Esophagus squamous epithelium (tissue), 4 donors: ENCODE measurements at regions not wholly inside any gene's neighbourhood (a gene's known extent, or its start where the extent isn't known, plus 50 kb on each side); places are given as distances from the start of the nearest gene placed in this dataset.

Source experiments
- POLR2A ChIP-seq, 4 donors: fragments of 450-650 bp; IDR thresholded peaks; one replicate each; pipeline ENCODE4 v1.6.1; 2017; ENCODE audit warnings: antibody characterized with exemption in 4 of 4, mild to moderate bottlenecking in 4 of 4, moderate library complexity in 3 of 4
- TF ChIP-seq, protein P1 (sequence below), 6 experiments: fragments of 450-650 bp in 4 of 6; fragments of 200-600 bp in 2 of 6; sonication (generic) in 2 of 6; IDR thresholded peaks; one replicate each; pipeline ENCODE4 v1.5.1; 2016 to 2019; ENCODE audit warnings: antibody characterized with exemption in 6 of 6, mild to moderate bottlenecking in 4 of 6, moderate library complexity in 4 of 6

- TF ChIP-seq, protein P1, sequence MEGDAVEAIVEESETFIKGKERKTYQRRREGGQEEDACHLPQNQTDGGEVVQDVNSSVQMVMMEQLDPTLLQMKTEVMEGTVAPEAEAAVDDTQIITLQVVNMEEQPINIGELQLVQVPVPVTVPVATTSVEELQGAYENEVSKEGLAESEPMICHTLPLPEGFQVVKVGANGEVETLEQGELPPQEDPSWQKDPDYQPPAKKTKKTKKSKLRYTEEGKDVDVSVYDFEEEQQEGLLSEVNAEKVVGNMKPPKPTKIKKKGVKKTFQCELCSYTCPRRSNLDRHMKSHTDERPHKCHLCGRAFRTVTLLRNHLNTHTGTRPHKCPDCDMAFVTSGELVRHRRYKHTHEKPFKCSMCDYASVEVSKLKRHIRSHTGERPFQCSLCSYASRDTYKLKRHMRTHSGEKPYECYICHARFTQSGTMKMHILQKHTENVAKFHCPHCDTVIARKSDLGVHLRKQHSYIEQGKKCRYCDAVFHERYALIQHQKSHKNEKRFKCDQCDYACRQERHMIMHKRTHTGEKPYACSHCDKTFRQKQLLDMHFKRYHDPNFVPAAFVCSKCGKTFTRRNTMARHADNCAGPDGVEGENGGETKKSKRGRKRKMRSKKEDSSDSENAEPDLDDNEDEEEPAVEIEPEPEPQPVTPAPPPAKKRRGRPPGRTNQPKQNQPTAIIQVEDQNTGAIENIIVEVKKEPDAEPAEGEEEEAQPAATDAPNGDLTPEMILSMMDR (IDR thresholded peaks at IDR 0.05) = no peak
- no peak for TF ChIP-seq POLR2A (IDR thresholded peaks at IDR 0.05)
Observed at GRCh38 chr21:16742741-16743140, 770.1 kb upstream of the CXADR start.
